GM12891 (cell line): ENCODE measurements at regions not wholly inside any gene's neighbourhood (a gene's known extent, or its start where the extent isn't known, plus 50 kb on each side); places are given as distances from the start of the nearest gene placed in this dataset.

Source experiments
- POLR2A ChIP-seq: IDR thresholded peaks from 2 replicates; pipeline ENCODE4 v1.6.1; 2011; ENCODE audit warnings: low read depth, low read length, control low read depth
- POLR2AphosphoS5 ChIP-seq: IDR thresholded peaks from 2 replicates; pipeline ENCODE4 v1.6.1; 2011; ENCODE audit warnings: low read depth, low read length, control low read depth
- SPI1 ChIP-seq: IDR thresholded peaks from 2 replicates; pipeline ENCODE4 v1.6.1; 2011; ENCODE audit warnings: low read depth, low read length, control low read depth
- TAF1 ChIP-seq: IDR thresholded peaks from 2 replicates; pipeline ENCODE4 v1.6.1; 2011; ENCODE audit warnings: low read depth, low read length, control low read depth

GRCh38 chr13:97720896-97721295 lies 232.6 kb upstream of the IPO5 start:
- TF ChIP-seq POLR2AphosphoS5 (no peak), SPI1 (no peak), POLR2A (no peak), TAF1 (no peak)
